Hematopoietic multipotent progenitor cell treated with erythropoietin and hydrocortisone succinate and interleukin-3 and kit ligand, for 6 days (in vitro differentiated cells): ENCODE measurements at regions not wholly inside any gene's neighbourhood (a gene's known extent, or its start where the extent isn't known, plus 50 kb on each side); places are given as distances from the start of the nearest gene placed in this dataset.

Source experiments
- DNase-seq: peaks from one replicate; pipeline ENCODE4 v3.0.0-alpha.2; 2015

DNA sequence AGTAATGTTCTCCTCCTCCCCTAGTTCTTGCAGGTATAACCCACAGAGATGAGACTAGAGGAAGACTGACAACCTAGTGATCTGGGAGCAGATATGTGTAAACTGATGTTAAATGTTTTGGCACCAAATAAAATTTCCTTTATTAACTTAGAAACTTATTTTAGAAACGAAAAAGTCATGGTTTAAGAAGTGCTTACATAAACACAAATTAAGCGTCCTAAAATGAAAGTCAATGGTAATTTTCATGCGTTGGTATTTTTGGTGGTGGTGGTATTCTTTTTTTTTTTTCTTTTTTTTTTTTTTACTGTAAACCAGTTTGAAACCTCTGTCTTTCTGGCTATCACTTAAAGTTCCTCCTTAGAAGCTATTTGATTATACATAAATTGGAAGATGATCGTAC is 1438.1 kb upstream of the TENM3 start:
- DNase-seq: no peak

GRCh38 chr4:180808862-180809261 is 1434.3 kb upstream of the TENM3 start:
- no peak for DNase-seq

GRCh38 chr4:180809439-180809838 is 1433.8 kb upstream of the TENM3 start:
- DNase-seq: no peak

DNA sequence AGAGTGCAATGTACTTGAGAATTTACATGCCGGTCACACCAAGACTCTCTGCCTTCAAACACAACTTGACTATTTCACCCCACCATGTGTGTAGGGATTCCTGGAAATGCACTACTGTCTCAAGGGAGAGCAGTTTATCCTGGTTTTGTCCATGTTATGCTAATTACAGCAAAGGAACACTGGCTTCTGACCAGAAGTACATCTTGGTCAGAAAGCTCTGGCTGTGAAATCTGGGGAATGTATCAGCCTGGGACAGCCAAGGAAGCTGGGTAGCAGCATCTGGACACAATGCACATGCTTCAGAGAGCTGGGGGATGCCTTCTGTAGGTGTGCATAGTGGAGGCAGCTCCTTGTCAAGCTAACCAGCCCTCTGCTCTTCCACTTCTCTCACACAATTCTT is 1432.6 kb upstream of the TENM3 start:
- DNase-seq: no peak

GRCh38 chr4:180811556-180811955 is 1431.6 kb upstream of the TENM3 start:
- DNase-seq: peak; percentile 5

DNA sequence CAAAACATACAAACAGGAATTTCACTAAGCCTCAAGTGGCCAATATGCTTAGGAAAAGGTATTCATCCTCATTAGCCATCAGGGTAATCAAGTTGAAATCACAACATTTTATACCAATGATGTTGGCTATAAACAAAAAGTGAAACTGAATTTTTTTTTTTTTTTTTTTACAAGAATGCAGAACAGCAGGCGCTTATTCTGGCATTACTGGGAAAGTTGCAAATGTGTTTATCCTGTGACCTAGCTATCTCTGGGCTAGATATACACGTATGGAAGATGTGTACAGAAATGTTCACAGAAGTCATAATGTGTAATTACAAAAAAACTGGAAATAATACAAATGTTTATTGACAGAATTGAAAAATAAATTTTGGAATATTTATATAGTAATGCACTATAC is 1430.4 kb upstream of the TENM3 start:
- DNase-seq: no peak

DNA sequence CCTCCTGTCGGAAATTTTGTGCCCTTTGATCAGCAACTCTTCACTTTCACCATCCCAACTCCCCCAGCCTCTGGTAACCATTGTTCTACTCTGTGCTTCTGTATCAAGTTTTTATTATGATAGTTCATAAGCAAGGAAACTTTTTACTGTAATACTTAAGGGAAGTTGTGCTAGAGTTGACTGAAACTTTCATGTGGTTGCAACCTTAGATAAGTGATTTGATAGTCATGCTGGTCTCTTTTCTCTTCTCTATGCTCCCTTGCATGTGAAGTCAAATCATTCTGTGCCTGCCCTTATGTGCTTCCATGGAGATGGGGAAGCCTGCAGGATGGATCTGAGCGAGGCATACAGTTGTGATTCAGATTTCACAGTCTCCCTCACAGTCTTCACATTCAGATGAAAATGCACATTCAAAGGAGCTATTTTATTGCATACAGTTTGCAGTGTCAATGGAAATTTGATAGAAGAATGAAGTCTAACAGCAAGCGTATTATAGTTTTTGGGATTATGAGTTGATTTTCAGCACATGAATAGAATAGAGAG is 1428.3 kb upstream of the TENM3 start:
- DNase-seq: no peak

- DNase-seq: no peak
Measured at GRCh38 chr4:180817529-180817928, 1425.7 kb upstream of the TENM3 start.

DNA sequence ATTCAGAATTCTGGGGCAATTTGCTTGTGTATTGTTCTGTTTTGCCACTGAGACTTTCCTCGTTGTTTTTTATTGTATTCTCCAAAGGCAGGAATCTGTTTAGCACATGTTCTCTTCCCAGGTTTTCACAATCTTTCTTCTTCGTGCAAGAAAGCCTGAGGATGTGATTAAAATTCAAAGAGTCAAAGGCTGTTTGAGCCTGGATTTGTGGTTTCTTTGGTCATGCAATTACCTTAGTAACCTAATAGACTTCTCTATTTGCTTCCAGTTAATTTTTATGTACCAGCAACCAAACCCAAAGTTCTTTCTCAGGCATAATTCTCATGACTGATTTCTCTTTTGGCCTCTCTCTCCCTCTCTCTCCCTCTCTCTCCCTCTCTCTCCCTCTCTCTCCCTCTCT is 1420.1 kb upstream of the TENM3 start:
- DNase-seq: no peak

GRCh38 chr4:180827232-180828009 is 1415.8 kb upstream of the TENM3 start:
- DNase-seq: peak; percentile 5

- peak; percentile 67 for DNase-seq
Measured at GRCh38 chr4:180828455-180829018, 1414.7 kb upstream of the TENM3 start.

DNA sequence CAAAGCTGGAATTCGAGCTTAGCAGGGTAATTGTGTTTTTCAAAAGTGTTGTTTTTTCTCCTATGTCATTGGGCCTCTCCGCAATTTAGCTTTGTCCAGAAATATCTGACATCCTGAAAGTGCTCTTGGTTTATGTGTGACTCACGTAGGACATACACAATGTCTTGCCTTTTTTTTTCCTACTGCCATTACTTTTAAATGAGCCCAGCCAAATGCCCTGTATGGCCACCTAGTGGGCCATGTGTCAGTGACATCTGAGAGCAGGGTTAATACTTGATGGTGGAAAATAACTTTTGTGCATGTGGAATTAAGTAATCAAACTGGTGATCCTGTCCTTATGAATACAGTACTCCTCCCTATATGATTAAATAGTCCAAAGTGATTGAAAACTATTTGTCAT is 1411.1 kb upstream of the TENM3 start:
- DNase-seq: peak; percentile 7

DNA sequence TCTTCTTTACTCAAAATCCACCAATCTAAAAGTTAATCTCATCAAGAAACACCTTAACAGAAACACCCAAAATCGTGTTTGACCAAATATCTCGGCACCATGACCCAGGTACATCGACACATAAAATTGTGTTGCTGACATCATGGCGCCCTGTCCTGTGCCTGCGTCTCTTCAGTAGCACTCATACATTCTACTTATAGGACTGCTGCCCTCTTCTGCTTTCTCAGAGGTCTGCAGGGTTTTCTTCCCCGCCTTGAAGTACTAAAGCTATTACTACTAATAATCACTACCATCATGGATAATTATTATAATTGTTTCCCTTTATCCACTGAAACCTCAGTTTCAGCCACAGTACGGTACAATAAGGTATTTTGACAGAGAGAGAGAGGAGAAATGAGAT is 1403.1 kb upstream of the TENM3 start:
- DNase-seq: no peak

GRCh38 chr4:180850318-180850940 is 1392.8 kb upstream of the TENM3 start:
- no peak for DNase-seq

GRCh38 chr4:180852738-180853137 is 1390.5 kb upstream of the TENM3 start:
- no peak for DNase-seq

DNA sequence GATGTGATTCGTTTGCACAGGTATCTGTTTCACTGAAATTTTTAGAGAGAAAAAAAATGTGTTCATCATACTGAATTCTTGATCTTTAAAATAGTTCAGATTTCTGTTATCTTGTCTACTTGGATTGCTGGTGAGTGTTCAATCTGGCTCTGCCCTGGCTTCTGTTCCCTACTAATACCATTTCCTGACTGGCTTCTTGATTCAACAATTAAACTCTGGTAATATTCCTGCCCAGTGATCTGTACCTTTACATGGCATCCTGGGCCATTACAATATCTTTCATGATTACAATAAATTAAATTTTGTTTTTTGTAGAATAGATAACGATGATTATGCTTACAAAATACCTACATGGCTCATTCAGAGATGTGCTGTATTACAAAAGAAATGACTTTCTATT is 1388.0 kb upstream of the TENM3 start:
- no peak for DNase-seq

GRCh38 chr4:180860089-180860720 is 1383.0 kb upstream of the TENM3 start:
- DNase-seq: no peak

DNA sequence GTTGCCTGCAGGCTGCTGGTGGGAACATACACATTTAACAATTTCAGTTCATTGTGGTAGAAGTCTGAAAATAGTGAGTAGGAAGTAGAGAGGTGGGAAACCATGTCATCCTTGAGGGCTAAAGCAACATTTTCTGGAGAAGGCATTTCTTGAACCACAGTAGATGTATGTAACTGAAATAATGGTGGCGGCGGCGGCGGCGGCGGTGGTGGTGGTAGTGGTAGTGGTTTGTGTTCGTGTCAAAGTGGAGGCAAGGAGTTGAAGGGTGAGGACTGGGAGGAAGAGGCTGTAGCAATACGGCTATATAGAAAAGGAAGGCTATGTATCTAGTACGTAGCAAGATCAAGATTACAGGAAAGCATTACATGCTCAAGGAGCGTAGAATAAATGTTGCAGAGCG is 1381.6 kb upstream of the TENM3 start:
- DNase-seq: no peak

- no peak for DNase-seq
Measured at GRCh38 chr4:180866933-180867643, 1376.1 kb upstream of the TENM3 start.

- no peak for DNase-seq
Measured at GRCh38 chr4:180870623-180871022, 1372.6 kb upstream of the TENM3 start.

GRCh38 chr4:180898305-180898704 is 1344.9 kb upstream of the TENM3 start:
- no peak for DNase-seq

- DNase-seq: no peak
Measured at GRCh38 chr4:180900781-180901180, 1342.4 kb upstream of the TENM3 start.

DNA sequence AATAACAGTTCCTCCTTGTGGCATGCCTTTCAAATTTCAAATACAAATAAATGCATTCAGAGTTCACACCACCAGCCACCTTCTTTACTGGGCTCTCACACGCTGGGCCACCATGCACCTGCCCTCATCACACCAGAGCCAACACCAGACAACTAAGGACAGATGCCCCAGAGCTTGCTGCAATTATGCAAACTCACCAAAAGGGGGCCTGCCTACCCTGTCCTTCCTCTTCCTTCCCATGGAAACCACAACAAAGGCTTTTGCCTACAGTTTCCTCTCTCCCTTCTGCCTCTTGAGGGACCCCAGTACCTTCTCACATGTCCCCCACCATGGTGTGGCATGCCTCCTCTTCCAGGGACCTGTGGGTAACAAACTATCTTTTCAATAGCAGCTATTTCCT is 1333.9 kb upstream of the TENM3 start:
- DNase-seq: peak; percentile 12
